H1 (cell line): ENCODE measurements at regions not wholly inside any gene's neighbourhood (a gene's known extent, or its start where the extent isn't known, plus 50 kb on each side); places are given as distances from the start of the nearest gene placed in this dataset.

ENCODE experiments used
- CTCF ChIA-PET: fragments of 300-600 bp; sonication (Branson Sonifier 250); formaldehyde crosslinking; loops from one replicate; lab custom pipeline; 2021; ENCODE audit not compliant: partially characterized antibody; lab: Charles Lee
- POLR2A ChIA-PET: fragments of 300-600 bp; sonication (Branson Sonifier 250); formaldehyde crosslinking; loops from one replicate; lab custom pipeline; 2021; ENCODE audit warnings: inconsistent platforms; ENCODE audit not compliant: partially characterized antibody; lab: Charles Lee
- DNase-seq, 2 experiments: peaks; one replicate each; pipeline versions ENCODE4 v3.0.0 to v3.0.0-alpha.2; 2010 to 2022; ENCODE audit warnings: low spot score in 2 of 2, low read depth in 1 of 2, mixed read lengths in 1 of 2
- FAIRE-seq: peaks from 2 replicates; lab custom pipeline; 2011; peaks lifted over from hg19 to GRCh38; lab: Jason Lieb, UNC
- H2AFZ ChIP-seq: 2 replicates; pipeline ENCODE4 v1.8.1; 2012; ENCODE audit warnings: low read length, inconsistent platforms
- H2AK5ac ChIP-seq: 2 replicates; pipeline ENCODE4 v1.6.1; 2013; ENCODE audit warnings: low read depth, low read length
- H2BK120ac ChIP-seq: replicated peaks from 2 replicates; pipeline ENCODE3; 2013; ENCODE audit warnings: low read depth, low read length, inconsistent platforms
- H2BK12ac ChIP-seq: 2 replicates; pipeline ENCODE4 v1.6.1; 2013; ENCODE audit warnings: low read depth, low read length
- H2BK15ac ChIP-seq: 2 replicates; pipeline ENCODE4 v1.6.1; 2013; ENCODE audit warnings: low read length
- H2BK20ac ChIP-seq: 2 replicates; pipeline ENCODE4 v1.6.1; 2013; ENCODE audit warnings: low read length
- H2BK5ac ChIP-seq: 2 replicates; pipeline ENCODE4 v1.6.1; 2013; ENCODE audit warnings: low read depth, low read length
- H3K14ac ChIP-seq: 2 replicates; pipeline ENCODE4 v1.6.1; 2013; ENCODE audit warnings: inconsistent platforms; ENCODE audit not compliant: insufficient read length
- H3K18ac ChIP-seq: 2 replicates; pipeline ENCODE4 v1.6.1; 2013; ENCODE audit warnings: low read length; ENCODE audit errors: extremely low read depth
- H3K23ac ChIP-seq: 2 replicates; pipeline ENCODE4 v1.6.1; 2013; ENCODE audit warnings: inconsistent platforms; ENCODE audit not compliant: insufficient read length
- H3K23me2 ChIP-seq: 2 replicates; pipeline ENCODE4 v1.6.1; 2013; ENCODE audit warnings: low read depth, low read length
- H3K27ac ChIP-seq: 2 replicates; pipeline ENCODE4 v1.6.1; 2011; ENCODE audit warnings: low read depth, low read length, inconsistent platforms
- H3K27me3 ChIP-seq, 4 experiments: replicated peaks in 1 of 4; 1 replicate in 1 of 4; 2 replicates in 3 of 4; pipeline versions ENCODE4 v1.6.1 to v1.8.1; 2011 to 2013; ENCODE audit warnings: low read length in 3 of 4, mild to moderate bottlenecking in 3 of 4, inconsistent platforms in 2 of 4, mixed read lengths in 2 of 4, moderate library complexity in 1 of 4; ENCODE audit not compliant: control insufficient read depth in 3 of 4, insufficient read depth in 3 of 4; ENCODE audit errors: extremely low read depth in 1 of 4
- H3K36me3 ChIP-seq, 4 experiments: 2 replicates each; pipeline versions ENCODE4 v1.6.1 to v1.8.1; 2011 to 2013; ENCODE audit warnings: mild to moderate bottlenecking in 4 of 4, low read length in 3 of 4, moderate library complexity in 2 of 4, control low read depth in 1 of 4, inconsistent platforms in 1 of 4; ENCODE audit not compliant: insufficient read depth in 4 of 4, control insufficient read depth in 2 of 4
- H3K4ac ChIP-seq: replicated peaks from 2 replicates; pipeline ENCODE3; 2013; ENCODE audit warnings: low read length, low read depth, mixed read lengths, inconsistent platforms; ENCODE audit not compliant: insufficient read length
- H3K4me1 ChIP-seq, 4 experiments: replicated peaks in 1 of 4; 1 replicate in 1 of 4; 2 replicates in 3 of 4; pipeline versions ENCODE4 v1.6.1 to v1.8.1; 2011 to 2013; ENCODE audit warnings: low read length in 3 of 4, inconsistent platforms in 2 of 4, mixed read lengths in 1 of 4; ENCODE audit not compliant: insufficient read depth in 4 of 4, control insufficient read depth in 3 of 4
- H3K4me2 ChIP-seq, 2 experiments: 2 replicates each; pipeline versions ENCODE4 v1.6.1 to v1.8.1; 2011 to 2013; ENCODE audit warnings: low read depth in 2 of 2, low read length in 2 of 2, control low read depth in 1 of 2, inconsistent platforms in 1 of 2, mild to moderate bottlenecking in 1 of 2; ENCODE audit not compliant: insufficient read depth in 1 of 2
- H3K4me3 ChIP-seq, 4 experiments: fragments of 200-600, 300-600 bp in 1 of 4; sonication (generic), shearing (Covaris generic), sonication (Bioruptor Twin) in 1 of 4; 2 replicates each; pipeline versions ENCODE4 v1.5.1 to v1.8.1; 2011 to 2016; ENCODE audit warnings: low read length in 4 of 4, low read depth in 3 of 4, control low read depth in 2 of 4, inconsistent platforms in 2 of 4, mild to moderate bottlenecking in 2 of 4, mixed read lengths in 1 of 4, moderate library complexity in 1 of 4; ENCODE audit not compliant: insufficient read depth in 2 of 4; ENCODE audit errors: extremely low read depth in 1 of 4
- H3K56ac ChIP-seq: replicated peaks from 2 replicates; pipeline ENCODE3; 2013; ENCODE audit warnings: low read depth, mild to moderate bottlenecking, mixed read lengths, low read length, inconsistent platforms; ENCODE audit not compliant: insufficient read length
- H3K79me1 ChIP-seq: 2 replicates; pipeline ENCODE4 v1.6.1; 2013; ENCODE audit warnings: low read depth, low read length, control low read depth
- H3K79me2 ChIP-seq, 2 experiments: 2 replicates each; pipeline versions ENCODE4 v1.6.1 to v1.8.1; 2012 to 2013; ENCODE audit warnings: low read length in 2 of 2, mild to moderate bottlenecking in 2 of 2, inconsistent platforms in 1 of 2; ENCODE audit not compliant: insufficient read depth in 2 of 2, control insufficient read depth in 1 of 2
- H3K9ac ChIP-seq, 4 experiments: replicated peaks in 1 of 4; 1 replicate in 1 of 4; 2 replicates in 3 of 4; pipeline versions ENCODE4 v1.6.1 to v1.8.1; 2011 to 2013; ENCODE audit warnings: low read depth in 3 of 4, low read length in 3 of 4, control low read depth in 2 of 4, mild to moderate bottlenecking in 2 of 4, moderate library complexity in 2 of 4, inconsistent platforms in 1 of 4; ENCODE audit errors: extremely low read depth in 1 of 4
- H3K9me3 ChIP-seq, 2 experiments: 2 replicates each; pipeline versions ENCODE4 v1.6.1 to v1.8.1; 2012 to 2013; ENCODE audit warnings: mild to moderate bottlenecking in 2 of 2, moderate library complexity in 2 of 2, control low read depth in 1 of 2, inconsistent platforms in 1 of 2, low read depth in 1 of 2, low read length in 1 of 2, mixed read lengths in 1 of 2; ENCODE audit not compliant: insufficient read depth in 2 of 2
- H4K20me1 ChIP-seq, 2 experiments: replicated peaks in 1 of 2; 2 replicates each; pipeline versions ENCODE3 to v1.8.1; 2011 to 2013; ENCODE audit warnings: inconsistent platforms in 2 of 2, low read length in 2 of 2, mild to moderate bottlenecking in 1 of 2; ENCODE audit not compliant: insufficient read depth in 2 of 2, control insufficient read depth in 1 of 2
- H4K5ac ChIP-seq: 2 replicates; pipeline ENCODE4 v1.6.1; 2013; ENCODE audit warnings: low read length, low read depth, mixed read lengths, inconsistent platforms; ENCODE audit not compliant: insufficient read length
- H4K8ac ChIP-seq: 2 replicates; pipeline ENCODE4 v1.8.0; 2013; ENCODE audit warnings: mild to moderate bottlenecking, moderate library complexity, low read length, inconsistent platforms; ENCODE audit not compliant: insufficient read depth; ENCODE audit errors: extremely low read depth
- H4K91ac ChIP-seq: replicated peaks from 2 replicates; pipeline ENCODE3; 2013; ENCODE audit warnings: low read length, mixed read lengths, inconsistent platforms; ENCODE audit not compliant: insufficient read length
- ASH2L ChIP-seq: fragments of 200-600, 300-600 bp; sonication (generic); IDR thresholded peaks from one replicate; pipeline ENCODE4 v1.7.1; 2017; ENCODE audit warnings: low read length
- BCL11A ChIP-seq, 2 experiments: IDR thresholded peaks; one replicate each; pipeline ENCODE4 v1.6.1; 2011; ENCODE audit warnings: low read depth in 2 of 2, low read length in 2 of 2, mild to moderate bottlenecking in 2 of 2
- CBX5 ChIP-seq: fragments of 300-800, 300-1000 bp; sonication (generic); IDR thresholded peaks from 2 replicates; pipeline ENCODE4 v1.7.1; 2016; ENCODE audit warnings: antibody characterized with exemption, low read length, low read depth
- CHD2 ChIP-seq: IDR thresholded peaks from 2 replicates; pipeline ENCODE4 v1.6.1; 2012; ENCODE audit warnings: low read length, improper control_type of control experiment
- JUN ChIP-seq: IDR thresholded peaks from 2 replicates; pipeline ENCODE4 v1.6.1; 2011; ENCODE audit warnings: low read depth, mild to moderate bottlenecking, improper control_type of control experiment, low read length
- KDM4A ChIP-seq: IDR thresholded peaks from one replicate; pipeline ENCODE4 v1.7.1; 2012; ENCODE audit warnings: low read depth, mild to moderate bottlenecking, moderate library complexity, low read length, inconsistent platforms; ENCODE audit not compliant: severe bottlenecking
- RAD21 ChIP-seq, 2 experiments: IDR thresholded peaks in 1 of 2; conservative IDR thresholded peaks in 1 of 2; 2 replicates each; pipeline ENCODE4 v1.6.1; 2011; ENCODE audit warnings: low read depth in 2 of 2, low read length in 2 of 2, improper control_type of control experiment in 1 of 2, inconsistent platforms in 1 of 2, mild to moderate bottlenecking in 1 of 2, moderate library complexity in 1 of 2
- RXRA ChIP-seq: IDR thresholded peaks from 2 replicates; pipeline ENCODE4 v1.6.1; 2011; ENCODE audit warnings: low read depth, mild to moderate bottlenecking, low read length, moderate library complexity; ENCODE audit not compliant: insufficient read depth
- TEAD4 ChIP-seq: IDR thresholded peaks from 2 replicates; pipeline ENCODE4 v1.6.1; 2012; ENCODE audit warnings: low read depth, low read length, inconsistent platforms, mixed read lengths
- WGBS, 2 experiments: shearing (Covaris generic) in 1 of 2; methylation state at CpG; one replicate each; pipeline versions ENCODE4 v1.1.6 to v1.1.7; 2013 to 2015; ENCODE audit warnings: low lambda C conversion rate in 2 of 2, mixed read lengths in 2 of 2, inconsistent platforms in 1 of 2, low coverage in 1 of 2, missing lambda C conversion rate in 1 of 2; ENCODE audit not compliant: insufficient replicate concordance in 2 of 2, insufficient coverage in 1 of 2, insufficient read length in 1 of 2; ENCODE audit errors: extremely low coverage in 1 of 2, missing lambda C conversion rate in 1 of 2; 5-methylcytosine and 5-hydroxymethylcytosine counted together

DNA sequence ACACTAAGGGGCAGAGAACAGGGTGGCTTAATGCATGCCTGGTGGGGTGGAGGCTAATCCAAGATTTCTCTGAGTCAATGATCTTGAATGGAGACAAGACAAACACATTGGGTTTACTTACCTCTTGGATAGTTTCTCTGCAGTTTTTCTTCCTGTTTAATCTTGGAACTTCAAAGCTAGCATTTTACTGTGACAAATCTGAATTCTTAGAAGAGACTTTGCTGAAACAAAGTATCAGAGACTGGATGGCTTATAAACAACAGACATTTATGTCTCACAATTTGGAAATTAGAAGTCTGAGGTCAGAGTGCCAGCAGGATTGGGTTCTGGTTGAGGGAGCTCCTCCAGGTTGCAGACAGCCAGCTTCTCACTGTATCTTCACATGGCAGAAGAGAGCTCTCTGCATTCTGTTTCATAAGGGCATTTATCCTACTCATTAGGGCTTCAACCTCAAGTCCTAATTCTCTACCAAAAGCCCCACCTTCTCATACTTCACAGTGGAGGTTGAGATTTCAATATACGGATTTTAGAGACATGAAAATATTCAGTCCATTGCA lies 921.8 kb downstream of the VRK1 start:
- H3K4me2 ChIP-seq: no peak overlapping the region
- H4K91ac ChIP-seq: no peak overlapping the region
- H3K27ac ChIP-seq: no peak overlapping the region
- no peak overlapping the region for H2AFZ ChIP-seq
- H3K36me3 ChIP-seq: no peaks in the 10 kb centered on the region
- 0 out of 4 replicates have a peak, but pooled peaks cover 0 to 4% of the 10 kb centered on the region in 2 experiments for H3K9me3 ChIP-seq
- H3K27me3 ChIP-seq: no peaks in the 10 kb centered on the region
- DNase-seq: no peak
- no peak for FAIRE-seq
- TF ChIP-seq RXRA (no peak), CHD2 (no peak), BCL11A (IDR thresholded peaks at IDR 0.05; ENCODE audit: low read depth in 2 of 2, low read length in 2 of 2) (no peak), TEAD4 (no peak), JUN (no peak), ASH2L (no peak), KDM4A (no peak), CBX5 (no peak), RAD21 (IDR thresholded peaks at IDR 0.05 in 1 of 2, conservative IDR thresholded peaks at IDR 0.05 in 1 of 2; ENCODE audit: low read depth in 2 of 2, low read length in 2 of 2) (no peak)
- CTCF ChIA-PET: no interaction called here
- H2BK12ac ChIP-seq: no peak overlapping the region
- no peaks in the 10 kb centered on the region for H3K79me2 ChIP-seq
- H3K23me2 ChIP-seq: no peaks in the 10 kb centered on the region
- H3K18ac ChIP-seq: no peak overlapping the region
- H3K56ac ChIP-seq: no peak overlapping the region
- no peak overlapping the region for H2BK20ac ChIP-seq
- no peak overlapping the region for H2BK120ac ChIP-seq
- H2AK5ac ChIP-seq: no peak overlapping the region
- H2BK5ac ChIP-seq: no peak overlapping the region
- no peak overlapping the region for H3K23ac ChIP-seq
- no peak overlapping the region for H4K8ac ChIP-seq
- no peaks in the 10 kb centered on the region for H3K79me1 ChIP-seq
- 88% methylated on average over 1 of the region's 1 CpG; no CpG with 5 or more reads in 1 of the 2 experiments for WGBS, 2 experiments
- no peak overlapping the region for H2BK15ac ChIP-seq
- H3K4me3 ChIP-seq: no peak overlapping the region
- no peak overlapping the region for H3K9ac ChIP-seq
- POLR2A ChIA-PET: no interaction called here
- no peaks in the 10 kb centered on the region for H3K4me1 ChIP-seq
- H3K14ac ChIP-seq: no peak overlapping the region
- H3K4ac ChIP-seq: no peak overlapping the region
- H4K5ac ChIP-seq: no peak overlapping the region
- H4K20me1 ChIP-seq: no peaks in the 10 kb centered on the region
